ENCODE measurements at regions not wholly inside any gene's neighbourhood (a gene's known extent, or its start where the extent isn't known, plus 50 kb on each side); places are given as distances from the start of the nearest gene placed in this dataset.
"Not testable (repeated sequence)": the region's sequence is repeated elsewhere in the genome, so short reads cannot be mapped to it uniquely, and the experiment has no call there.

- H2BK20ac ChIP-seq (ENCODE audit: low read length); H3K27me3 ChIP-seq (replicated peaks in 1 of 4; ENCODE audit: control insufficient read depth in 3 of 4, extremely low read depth in 1 of 4, insufficient read depth in 3 of 4, low read length in 3 of 4); H3K36me3 ChIP-seq (ENCODE audit: control insufficient read depth in 2 of 4, insufficient read depth in 4 of 4, low read length in 3 of 4); H3K23me2 ChIP-seq (ENCODE audit: low read depth, low read length); FAIRE-seq; H3K9me3 ChIP-seq (ENCODE audit: insufficient read depth in 2 of 2, low read depth in 1 of 2, low read length in 1 of 2); H2AK5ac ChIP-seq (ENCODE audit: low read depth, low read length); H3K79me2 ChIP-seq (ENCODE audit: control insufficient read depth in 1 of 2, insufficient read depth in 2 of 2, low read length in 2 of 2); H3K4me3 ChIP-seq (ENCODE audit: extremely low read depth in 1 of 4, insufficient read depth in 2 of 4, low read depth in 3 of 4, low read length in 4 of 4); H2BK12ac ChIP-seq (ENCODE audit: low read depth, low read length); H3K18ac ChIP-seq (ENCODE audit: extremely low read depth, low read length); H3K4me1 ChIP-seq (replicated peaks in 1 of 4; ENCODE audit: control insufficient read depth in 3 of 4, insufficient read depth in 4 of 4, low read length in 3 of 4); H4K8ac ChIP-seq (ENCODE audit: extremely low read depth, insufficient read depth, low read length); H3K27ac ChIP-seq (ENCODE audit: low read depth, low read length); H3K9ac ChIP-seq (replicated peaks in 1 of 4; ENCODE audit: extremely low read depth in 1 of 4, low read depth in 3 of 4, low read length in 3 of 4); H2BK15ac ChIP-seq (ENCODE audit: low read length); H4K91ac ChIP-seq (replicated peaks; ENCODE audit: insufficient read length, low read length); H2BK120ac ChIP-seq (replicated peaks; ENCODE audit: low read depth, low read length); H3K79me1 ChIP-seq (ENCODE audit: low read depth, low read length); H3K4me2 ChIP-seq (ENCODE audit: insufficient read depth in 1 of 2, low read depth in 2 of 2, low read length in 2 of 2); H4K5ac ChIP-seq (ENCODE audit: insufficient read length, low read depth, low read length); POLR2A ChIA-PET (ENCODE audit: partially characterized antibody); CTCF ChIA-PET (ENCODE audit: partially characterized antibody); H2AFZ ChIP-seq (ENCODE audit: low read length); H3K4ac ChIP-seq (replicated peaks; ENCODE audit: insufficient read length, low read depth, low read length); H3K23ac ChIP-seq (ENCODE audit: insufficient read length); H2BK5ac ChIP-seq (ENCODE audit: low read depth, low read length); DNase-seq (ENCODE audit: low read depth in 1 of 2, low spot score in 2 of 2); H4K20me1 ChIP-seq (replicated peaks in 1 of 2; ENCODE audit: control insufficient read depth in 1 of 2, insufficient read depth in 2 of 2, low read length in 2 of 2); H3K14ac ChIP-seq (ENCODE audit: insufficient read length); H3K56ac ChIP-seq (replicated peaks; ENCODE audit: insufficient read length, low read depth, low read length): not testable (repeated sequence)
- 90% methylated on average over 2 of the region's 2 CpGs; no CpG with 5 or more reads in 1 of the 2 experiments for WGBS, 2 experiments (ENCODE audit: extremely low coverage in 1 of 2, insufficient coverage in 1 of 2, insufficient read length in 1 of 2, insufficient replicate concordance in 2 of 2, low coverage in 1 of 2, low lambda C conversion rate in 2 of 2, missing lambda C conversion rate in 1 of 2)
Observed at GRCh38 chr21:25437465-25437864, 169.8 kb downstream of the MRPL39 start.
